NOMO-1 treated with dmso at 0.1 percent for 144 hours (cell line): ENCODE measurements at regions not wholly inside any gene's neighbourhood (a gene's known extent, or its start where the extent isn't known, plus 50 kb on each side); places are given as distances from the start of the nearest gene placed in this dataset.
A peak's percentile ranks its signal among the peaks of the same experiment; 100 is the strongest.
"Not testable (repeated sequence)": the region's sequence is repeated elsewhere in the genome, so short reads cannot be mapped to it uniquely, and the experiment has no call there.

ENCODE experiments used
- DNase-seq: peaks from one replicate; lab custom pipeline; 2025; ENCODE audit not compliant: unreplicated experiment; lab: John Stamatoyannopoulos, UW

GRCh38 chr16:22651111-22651817, 140.6 kb downstream of the NPIPB5 start:
- DNase-seq = not testable (repeated sequence)

GRCh38 chr16:22652463-22652845, 141.8 kb downstream of the NPIPB5 start:
- DNase-seq = no peak

- DNase-seq = no peak
Observed at GRCh38 chr16:22653876-22654275, 143.2 kb downstream of the NPIPB5 start.

GRCh38 chr16:22656573-22656972, 145.9 kb downstream of the NPIPB5 start:
- not testable (repeated sequence) for DNase-seq

- no peak for DNase-seq
Observed at GRCh38 chr16:22659933-22660332, 149.2 kb downstream of the NPIPB5 start.

- peak; percentile 53 for DNase-seq
Observed at GRCh38 chr16:22660441-22661160, 149.9 kb downstream of the NPIPB5 start.

- DNase-seq = no peak
Observed at GRCh38 chr16:22661161-22661647, 150.5 kb downstream of the NPIPB5 start.

- DNase-seq = not testable (repeated sequence)
Observed at GRCh38 chr16:22662958-22663357, 151.0 kb upstream of the HS3ST2 start.

GRCh38 chr16:22663389-22664064, 150.4 kb upstream of the HS3ST2 start:
- no peak for DNase-seq

- no peak for DNase-seq
Observed at GRCh38 chr16:22664132-22664531, 149.8 kb upstream of the HS3ST2 start.

GRCh38 chr16:22664561-22664997, 149.4 kb upstream of the HS3ST2 start:
- DNase-seq = no peak

GRCh38 chr16:22665048-22665797, 148.7 kb upstream of the HS3ST2 start:
- DNase-seq = no peak

- DNase-seq = no peak
Observed at GRCh38 chr16:22665803-22666202, 148.2 kb upstream of the HS3ST2 start.

- DNase-seq = no peak
Observed at GRCh38 chr16:22668318-22668717, 145.6 kb upstream of the HS3ST2 start.

GRCh38 chr16:22670044-22670536, 143.9 kb upstream of the HS3ST2 start:
- DNase-seq = no peak

- DNase-seq = no peak
Observed at GRCh38 chr16:22670551-22671041, 143.4 kb upstream of the HS3ST2 start.

GRCh38 chr16:22671301-22672076, 142.5 kb upstream of the HS3ST2 start:
- DNase-seq = no peak

- DNase-seq = no peak
Observed at GRCh38 chr16:22672830-22673210, 141.1 kb upstream of the HS3ST2 start.

- no peak for DNase-seq
Observed at GRCh38 chr16:22673421-22673831, 140.5 kb upstream of the HS3ST2 start.

GRCh38 chr16:22674832-22675191, 139.2 kb upstream of the HS3ST2 start:
- DNase-seq = no peak
